MM.1S (cell line): ENCODE measurements at regions not wholly inside any gene's neighbourhood (a gene's known extent, or its start where the extent isn't known, plus 50 kb on each side); places are given as distances from the start of the nearest gene placed in this dataset.

Experiments
- DNase-seq: peaks from one replicate; pipeline ENCODE4 v3.0.0-alpha.2; 2015
- H2AFZ ChIP-seq: fragments of 300-600 bp; sonication (generic); 2 replicates; pipeline ENCODE4 v1.6.0; 2016; ENCODE audit warnings: antibody characterized with exemption, low read length
- H3F3A ChIP-seq: fragments of 300-600 bp; sonication (generic); 2 replicates; pipeline ENCODE4 v1.6.1; 2016; ENCODE audit warnings: mild to moderate bottlenecking, antibody characterized with exemption, low read length, moderate library complexity, mixed read lengths; ENCODE audit not compliant: insufficient read depth
- H3K27ac ChIP-seq: fragments of 300-600 bp; sonication (generic); 2 replicates; pipeline ENCODE4 v1.5.1; 2016; ENCODE audit warnings: mild to moderate bottlenecking, low read length
- H3K27me3 ChIP-seq: fragments of 300-600 bp; sonication (generic); replicated peaks from 2 replicates; pipeline ENCODE4 v1.6.0; 2016; ENCODE audit warnings: low read length; ENCODE audit not compliant: insufficient read depth
- H3K36me3 ChIP-seq: fragments of 300-600 bp; sonication (generic); replicated peaks from 2 replicates; pipeline ENCODE4 v1.6.1; 2016; ENCODE audit warnings: mild to moderate bottlenecking, low read length, mixed read lengths; ENCODE audit not compliant: insufficient read depth
- H3K4me1 ChIP-seq: fragments of 300-600 bp; sonication (generic); 2 replicates; pipeline ENCODE4 v1.6.1; 2016; ENCODE audit warnings: low read length, mixed read lengths
- H3K4me2 ChIP-seq: fragments of 300-600 bp; sonication (generic); 2 replicates; pipeline ENCODE4 v1.6.0; 2016; ENCODE audit warnings: low read depth, low read length
- H3K4me3 ChIP-seq: fragments of 300-600 bp; sonication (generic); 2 replicates; pipeline ENCODE4 v1.5.1; 2016; ENCODE audit warnings: low read length, mixed read lengths
- H3K79me2 ChIP-seq: fragments of 300-600 bp; sonication (generic); 2 replicates; pipeline ENCODE4 v1.6.1; 2016; ENCODE audit warnings: mixed run types, low read length, mixed read lengths
- H3K9ac ChIP-seq: fragments of 300-600 bp; sonication (generic); 2 replicates; pipeline ENCODE4 v1.6.1; 2016; ENCODE audit warnings: low read length, mixed read lengths
- H3K9me2 ChIP-seq: fragments of 300-600 bp; sonication (generic); replicated peaks from 2 replicates; pipeline ENCODE4 v1.6.1; 2016; ENCODE audit warnings: mild to moderate bottlenecking, low read length, mixed read lengths; ENCODE audit not compliant: insufficient read depth
- H3K9me3 ChIP-seq: fragments of 300-600 bp; sonication (generic); replicated peaks from 2 replicates; pipeline ENCODE4 v1.6.1; 2016; ENCODE audit warnings: mild to moderate bottlenecking, low read length, mixed read lengths; ENCODE audit not compliant: insufficient read depth
- H4K20me1 ChIP-seq: fragments of 300-600 bp; sonication (generic); 2 replicates; pipeline ENCODE4 v1.6.1; 2016; ENCODE audit warnings: mild to moderate bottlenecking, low read length, moderate library complexity, mixed read lengths; ENCODE audit not compliant: insufficient read depth
- EZH2 ChIP-seq: fragments of 300-600 bp; sonication (generic); optimal IDR thresholded peaks from 2 replicates; pipeline ENCODE3; 2017; ENCODE audit warnings: low read depth, mild to moderate bottlenecking, antibody characterized with exemption, low read length, mixed read lengths
- EZH2phosphoT487 ChIP-seq: fragments of 300-600 bp; sonication (generic); IDR thresholded peaks from 2 replicates; pipeline ENCODE4 v1.6.1; 2018; ENCODE audit warnings: antibody characterized with exemption, low read length
- TF ChIP-seq, protein P1 (sequence below): fragments of 300-600 bp; sonication (generic); IDR thresholded peaks from 2 replicates; pipeline ENCODE4 v1.5.1; 2016; ENCODE audit warnings: antibody characterized with exemption, low read length, mixed read lengths

DNA sequence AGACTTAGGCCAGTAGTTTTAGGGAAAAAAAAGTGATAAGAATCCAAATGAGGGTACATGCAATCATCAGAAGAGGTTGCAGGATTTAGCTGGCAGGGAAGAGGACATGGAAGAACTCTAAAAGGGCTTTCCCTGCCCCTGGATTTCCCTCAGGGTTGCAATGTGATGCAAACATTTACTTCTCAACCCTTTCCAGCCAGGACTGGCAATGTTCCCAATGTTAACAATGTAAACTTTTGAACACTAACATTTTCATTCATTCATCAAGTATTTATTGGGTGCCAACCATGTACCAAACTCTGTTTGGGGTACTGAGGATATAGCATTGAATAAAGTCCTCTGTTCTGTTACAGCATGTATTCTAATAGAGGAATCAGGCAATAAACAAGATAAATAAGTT lies 349.4 kb upstream of the LRRC3B start:
- Histone ChIP-seq H3K4me1 (no peaks in the 10 kb centered on the region), H4K20me1 (no peaks in the 10 kb centered on the region), H3K27ac (no peak overlapping the region), H2AFZ (no peak overlapping the region), H3K36me3 (no peaks in the 10 kb centered on the region), H3K4me2 (no peak overlapping the region), H3K79me2 (no peaks in the 10 kb centered on the region), H3K27me3 (no peaks in the 10 kb centered on the region), H3F3A (no peaks in the 10 kb centered on the region), H3K9me3 (no peaks in the 10 kb centered on the region), H3K4me3 (no peak overlapping the region), H3K9ac (no peak overlapping the region), H3K9me2 (no peaks in the 10 kb centered on the region)
- no peak for DNase-seq
- no peak for TF ChIP-seq EZH2phosphoT487
- no peak for TF ChIP-seq EZH2
- TF ChIP-seq, protein P1, sequence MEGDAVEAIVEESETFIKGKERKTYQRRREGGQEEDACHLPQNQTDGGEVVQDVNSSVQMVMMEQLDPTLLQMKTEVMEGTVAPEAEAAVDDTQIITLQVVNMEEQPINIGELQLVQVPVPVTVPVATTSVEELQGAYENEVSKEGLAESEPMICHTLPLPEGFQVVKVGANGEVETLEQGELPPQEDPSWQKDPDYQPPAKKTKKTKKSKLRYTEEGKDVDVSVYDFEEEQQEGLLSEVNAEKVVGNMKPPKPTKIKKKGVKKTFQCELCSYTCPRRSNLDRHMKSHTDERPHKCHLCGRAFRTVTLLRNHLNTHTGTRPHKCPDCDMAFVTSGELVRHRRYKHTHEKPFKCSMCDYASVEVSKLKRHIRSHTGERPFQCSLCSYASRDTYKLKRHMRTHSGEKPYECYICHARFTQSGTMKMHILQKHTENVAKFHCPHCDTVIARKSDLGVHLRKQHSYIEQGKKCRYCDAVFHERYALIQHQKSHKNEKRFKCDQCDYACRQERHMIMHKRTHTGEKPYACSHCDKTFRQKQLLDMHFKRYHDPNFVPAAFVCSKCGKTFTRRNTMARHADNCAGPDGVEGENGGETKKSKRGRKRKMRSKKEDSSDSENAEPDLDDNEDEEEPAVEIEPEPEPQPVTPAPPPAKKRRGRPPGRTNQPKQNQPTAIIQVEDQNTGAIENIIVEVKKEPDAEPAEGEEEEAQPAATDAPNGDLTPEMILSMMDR = no peak

DNA sequence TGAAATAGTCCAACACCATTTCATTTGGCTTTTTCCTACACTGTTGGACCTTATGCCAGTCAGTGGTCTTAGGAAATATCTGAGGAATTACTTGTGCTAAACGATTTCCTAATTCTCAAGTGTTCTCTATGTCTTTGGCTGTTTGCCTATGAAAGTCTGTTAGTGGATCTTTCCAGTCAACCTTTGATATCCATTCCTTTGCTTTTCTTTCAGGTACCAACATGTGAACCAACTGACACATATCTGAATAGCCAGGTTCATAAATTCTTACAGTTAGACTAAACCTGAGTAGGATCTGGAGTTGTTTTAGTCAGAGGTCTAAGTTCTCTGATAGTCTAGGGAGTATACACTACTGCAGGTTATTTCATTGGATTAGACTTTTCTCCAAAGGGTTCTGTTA lies 343.5 kb upstream of the LRRC3B start:
- Histone ChIP-seq H3K27ac (no peak overlapping the region), H3K4me2 (no peak overlapping the region), H3K4me1 (peaks cover 9% of the 10 kb centered on the region; the same call in 1 of the 2 replicates), H2AFZ (no peak overlapping the region), H3K9me3 (no peaks in the 10 kb centered on the region), H3K9me2 (no peaks in the 10 kb centered on the region), H3K4me3 (no peak overlapping the region), H3K9ac (no peak overlapping the region), H3K79me2 (no peaks in the 10 kb centered on the region), H3K27me3 (no peaks in the 10 kb centered on the region), H3K36me3 (no peaks in the 10 kb centered on the region), H4K20me1 (no peaks in the 10 kb centered on the region), H3F3A (no peaks in the 10 kb centered on the region)
- TF ChIP-seq EZH2phosphoT487 (no peak), EZH2 (no peak)
- TF ChIP-seq, protein P1 = no peak
- no peak for DNase-seq

DNA sequence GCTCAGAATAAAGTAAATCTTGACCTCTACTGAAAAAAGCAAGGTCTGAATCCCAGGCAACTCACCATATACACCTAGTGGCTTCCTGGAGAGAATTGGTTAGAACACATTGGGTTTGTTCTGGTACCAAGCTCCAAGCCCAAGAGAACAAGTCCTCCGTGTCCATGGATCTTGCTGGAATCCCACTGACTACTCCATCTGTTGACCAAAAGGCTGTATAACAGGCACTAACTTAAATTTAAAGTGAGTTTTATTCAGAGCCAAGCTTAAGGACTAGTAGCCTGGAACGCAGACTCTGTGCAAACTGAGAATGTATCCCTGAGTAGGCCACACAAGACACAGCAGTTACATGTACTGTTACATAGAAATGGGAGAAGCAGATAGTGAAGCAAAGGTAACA lies 342.1 kb upstream of the LRRC3B start:
- no peaks in the 10 kb centered on the region for H3K36me3 ChIP-seq
- no peak overlapping the region for H3K9ac ChIP-seq
- H4K20me1 ChIP-seq = no peaks in the 10 kb centered on the region
- H3K4me1 ChIP-seq = peaks cover 9% of the 10 kb centered on the region; the same call in 1 of the 2 replicates
- no peaks in the 10 kb centered on the region for H3K9me2 ChIP-seq
- H3K9me3 ChIP-seq = no peaks in the 10 kb centered on the region
- H3K79me2 ChIP-seq = no peaks in the 10 kb centered on the region
- TF ChIP-seq, protein P1 = peak; percentile 10; the same call in 1 of the 2 replicates
- TF ChIP-seq EZH2 = no peak
- no peaks in the 10 kb centered on the region for H3K27me3 ChIP-seq
- DNase-seq = no peak
- H3F3A ChIP-seq = no peaks in the 10 kb centered on the region
- H3K4me2 ChIP-seq = no peak overlapping the region
- no peak overlapping the region for H3K27ac ChIP-seq
- H3K4me3 ChIP-seq = no peak overlapping the region
- no peak overlapping the region for H2AFZ ChIP-seq
